B cell (primary cell): ENCODE measurements at regions not wholly inside any gene's neighbourhood (a gene's known extent, or its start where the extent isn't known, plus 50 kb on each side); places are given as distances from the start of the nearest gene placed in this dataset.

Experiments used
- CTCF ChIP-seq: fragments of 200-600 bp; IDR thresholded peaks from one replicate; pipeline ENCODE4 v1.8.0; 2022; ENCODE audit warnings: antibody characterized with exemption, mild to moderate bottlenecking
- EZH2 ChIP-seq: IDR thresholded peaks from 2 replicates; pipeline ENCODE4 v1.6.1; 2012; ENCODE audit warnings: borderline replicate concordance, low read depth, mild to moderate bottlenecking, moderate library complexity, low read length; ENCODE audit not compliant: insufficient read depth, poor library complexity, severe bottlenecking

GRCh38 chr2:189940913-189941312 lies 121.6 kb downstream of the MSTN start:
- TF ChIP-seq CTCF (no peak), EZH2 (no peak)
